C4-2B (cell line): ENCODE measurements at regions not wholly inside any gene's neighbourhood (a gene's known extent, or its start where the extent isn't known, plus 50 kb on each side); places are given as distances from the start of the nearest gene placed in this dataset.
"Not testable (repeated sequence)": the region's sequence is repeated elsewhere in the genome, so short reads cannot be mapped to it uniquely, and the experiment has no call there.

Experiments used
- H3K27ac ChIP-seq: fragments of 450-650 bp; 2 replicates; pipeline ENCODE4 v1.5.1; 2017
- CTCF ChIP-seq: fragments of 450-650 bp; conservative IDR thresholded peaks from 2 replicates; pipeline ENCODE4 v1.5.1; 2017; ENCODE audit warnings: mild to moderate bottlenecking
- ZFX ChIP-seq: fragments of 450-650 bp; IDR thresholded peaks from 2 replicates; pipeline ENCODE4 v1.6.1; 2017

GRCh38 chr14:34051966-34052657 lies 101.2 kb upstream of the EGLN3 start:
- H3K27ac ChIP-seq, result no peak overlapping the region
- no peak for TF ChIP-seq ZFX
- no peak for TF ChIP-seq CTCF

- no peak overlapping the region for H3K27ac ChIP-seq
- TF ChIP-seq CTCF (no peak), ZFX (no peak)
These were observed 99.7 kb upstream of the EGLN3 start for GRCh38 chr14:34050606-34051005.

GRCh38 chr14:34049790-34050189 lies 98.9 kb upstream of the EGLN3 start:
- TF ChIP-seq ZFX, result no peak
- TF ChIP-seq CTCF, result no peak
- H3K27ac ChIP-seq, result no peak overlapping the region

- not testable (repeated sequence) for H3K27ac ChIP-seq
These were observed 98.3 kb upstream of the EGLN3 start for GRCh38 chr14:34049187-34049586.

- TF ChIP-seq CTCF (no peak), ZFX (no peak)
These were observed 96.1 kb upstream of the EGLN3 start for GRCh38 chr14:34046799-34047520.

GRCh38 chr14:34044666-34045306 lies 93.9 kb upstream of the EGLN3 start:
- TF ChIP-seq CTCF (no peak), ZFX (no peak)
- H3K27ac ChIP-seq, result no peak overlapping the region

More at GRCh38 chr14:34046799-34047520, 96.1 kb upstream of the EGLN3 start:
- H3K27ac ChIP-seq, result no peak overlapping the region

- no peak overlapping the region for H3K27ac ChIP-seq
- TF ChIP-seq ZFX (no peak), CTCF (no peak)
These were observed 93.4 kb upstream of the EGLN3 start for GRCh38 chr14:34044373-34044637.
